Stimulated activated CD4-positive, alpha-beta T cell treated with anti-CD3 and anti-CD28 coated beads, Interleukin-1b, Interleukin-23, amount 100 ng/mL, for 4 hours (primary cell): ENCODE measurements at regions not wholly inside any gene's neighbourhood (a gene's known extent, or its start where the extent isn't known, plus 50 kb on each side); places are given as distances from the start of the nearest gene placed in this dataset.
"Not testable (repeated sequence)": the region's sequence is repeated elsewhere in the genome, so short reads cannot be mapped to it uniquely, and the experiment has no call there.

Experiments used
- DNase-seq, 2 donors: peaks; one replicate each; pipeline ENCODE4 v3.0.0-alpha.2; 2020; ENCODE audit warnings: low read depth in 2 of 2

- no peak for DNase-seq
Observed at GRCh38 chr3:35849496-35849895, 210.2 kb downstream of the ARPP21 start.

- DNase-seq: no peak
Observed at GRCh38 chr3:35849963-35850362, 210.6 kb downstream of the ARPP21 start.

- no peak for DNase-seq
Observed at GRCh38 chr3:35857004-35857403, 217.7 kb downstream of the ARPP21 start.

GRCh38 chr3:35862057-35862456 is 222.7 kb downstream of the ARPP21 start:
- DNase-seq: no peak

- DNase-seq: no peak
Observed at GRCh38 chr3:35864871-35865270, 225.5 kb downstream of the ARPP21 start.

GRCh38 chr3:35867791-35868190 is 228.5 kb downstream of the ARPP21 start:
- DNase-seq: no peak

GRCh38 chr3:35871009-35871408 is 231.7 kb downstream of the ARPP21 start:
- DNase-seq: no peak

- no peak for DNase-seq
Observed at GRCh38 chr3:35883929-35884328, 244.6 kb downstream of the ARPP21 start.

- no peak for DNase-seq
Observed at GRCh38 chr3:35894735-35895134, 255.4 kb downstream of the ARPP21 start.

- DNase-seq: no peak
Observed at GRCh38 chr3:35899245-35899644, 259.9 kb downstream of the ARPP21 start.

- no peak for DNase-seq
Observed at GRCh38 chr3:35900079-35900478, 260.8 kb downstream of the ARPP21 start.

GRCh38 chr3:35908366-35909232 is 269.3 kb downstream of the ARPP21 start:
- peak; percentile 19 to 20 for DNase-seq

- DNase-seq: no peak
Observed at GRCh38 chr3:35919160-35919559, 279.8 kb downstream of the ARPP21 start.

- no peak for DNase-seq
Observed at GRCh38 chr3:35921718-35922117, 282.4 kb downstream of the ARPP21 start.

- not testable (repeated sequence) for DNase-seq
Observed at GRCh38 chr3:35924070-35924469, 284.7 kb downstream of the ARPP21 start.

- no peak for DNase-seq
Observed at GRCh38 chr3:35927441-35927840, 288.1 kb downstream of the ARPP21 start.

- no peak for DNase-seq
Observed at GRCh38 chr3:35929158-35929557, 289.8 kb downstream of the ARPP21 start.

- DNase-seq: no peak
Observed at GRCh38 chr3:35931867-35932266, 292.5 kb downstream of the ARPP21 start.

- no peak for DNase-seq
Observed at GRCh38 chr3:35932995-35933394, 293.7 kb downstream of the ARPP21 start.

- no peak for DNase-seq
Observed at GRCh38 chr3:35936571-35936970, 297.2 kb downstream of the ARPP21 start.

GRCh38 chr3:35944926-35945710 is 305.8 kb downstream of the ARPP21 start:
- DNase-seq: no peak

GRCh38 chr3:35946121-35946853 is 307.0 kb downstream of the ARPP21 start:
- no peak for DNase-seq
